ENCODE measurements at regions not wholly inside any gene's neighbourhood (a gene's known extent, or its start where the extent isn't known, plus 50 kb on each side); places are given as distances from the start of the nearest gene placed in this dataset.

- no peaks in the 10 kb centered on the region for H3K9me1 ChIP-seq (ENCODE audit: control insufficient read depth, insufficient read depth, low read length)
- no peak overlapping the region for H3K27ac ChIP-seq (ENCODE audit: extremely low read depth, low read depth, low read length)
- H4K20me1 ChIP-seq (replicated peaks; ENCODE audit: control insufficient read depth, insufficient read depth, low read length) = no peaks in the 10 kb centered on the region
- in situ Hi-C loops (cut with MboI) (no loop called here), intact Hi-C loops (cut with micrococcal nuclease) (no loop called here)
- TF ChIP-seq YY1 (IDR thresholded peaks at IDR 0.05; ENCODE audit: borderline replicate concordance in 1 of 3, control insufficient read depth in 1 of 3, extremely low read depth in 1 of 3, insufficient read depth in 3 of 3, insufficient read length in 1 of 3, insufficient replicate concordance in 2 of 3, low read depth in 1 of 3, low read length in 2 of 3) (no peak), ELF2 (CRISPR knock-in tag; IDR thresholded peaks at IDR 0.05) (no peak), SOX6 (IDR thresholded peaks at IDR 0.05) (no peak), RBM17 (IDR thresholded peaks at IDR 0.05; ENCODE audit: borderline replicate concordance, low read depth, low read length) (no peak)
- H3K9ac ChIP-seq (ENCODE audit: insufficient read depth in 1 of 2, low read depth in 2 of 2, low read length in 2 of 2) = no peak overlapping the region
- no peak for ATAC-seq
- H3K4me3 ChIP-seq = no peak overlapping the region
- no TSS peak for BruUV-seq (replicated peaks)
- DNase-seq (ENCODE audit: extremely low read depth in 1 of 4, low spot score in 3 of 4) = no peak
- H3K79me2 ChIP-seq (ENCODE audit: control insufficient read depth, insufficient read depth, low read length) = no peaks in the 10 kb centered on the region
- H3K9me3 ChIP-seq (replicated peaks; ENCODE audit: control insufficient read depth, insufficient read depth, low read depth, low read length) = no peaks in the 10 kb centered on the region; the same call in 1 of the 2 replicates
- no peaks in the 10 kb centered on the region for H3K36me3 ChIP-seq (ENCODE audit: control insufficient read depth, insufficient read depth, low read length)
- no peak overlapping the region for H3K4me2 ChIP-seq (ENCODE audit: insufficient read depth, low read length)
- ChIA-PET CTCF (ENCODE audit: low intra/inter-chr PET ratio) (no interaction called here), POLR2A (no interaction called here)
- no peak for FAIRE-seq
- no peak overlapping the region for H2AFZ ChIP-seq (ENCODE audit: low read depth, low read length)
- H3K4me1 ChIP-seq (replicated peaks in 1 of 2; ENCODE audit: control insufficient read depth in 2 of 2, insufficient read depth in 2 of 2, low read length in 2 of 2) = no peaks in the 10 kb centered on the region
- no peaks in the 10 kb centered on the region for H3K27me3 ChIP-seq (ENCODE audit: control insufficient read depth in 2 of 2, insufficient read depth in 2 of 2, low read length in 2 of 2)
Measured at GRCh38 chr1:194485432-194485831, 1299.0 kb upstream of the B3GALT2 start.

- BruUV-seq (replicated peaks) = no TSS peak
- POLR2A ChIA-PET = no interaction called here
- FAIRE-seq (no peak), DNase-seq (ENCODE audit: extremely low read depth in 1 of 4, low spot score in 3 of 4) (no peak), ATAC-seq (no peak)
- Histone ChIP-seq H3K4me1 (replicated peaks in 1 of 2; ENCODE audit: control insufficient read depth in 2 of 2, insufficient read depth in 2 of 2, low read length in 2 of 2) (no peaks in the 10 kb centered on the region), H3K27me3 (ENCODE audit: control insufficient read depth in 2 of 2, insufficient read depth in 2 of 2, low read length in 2 of 2) (no peaks in the 10 kb centered on the region), H3K4me3 (no peak overlapping the region), H3K9ac (ENCODE audit: insufficient read depth in 1 of 2, low read depth in 2 of 2, low read length in 2 of 2) (no peak overlapping the region), H3K9me3 (replicated peaks; ENCODE audit: control insufficient read depth, insufficient read depth, low read depth, low read length) (no peaks in the 10 kb centered on the region), H3K36me3 (ENCODE audit: control insufficient read depth, insufficient read depth, low read length) (no peaks in the 10 kb centered on the region), H3K79me2 (ENCODE audit: control insufficient read depth, insufficient read depth, low read length) (no peaks in the 10 kb centered on the region), H2AFZ (ENCODE audit: low read depth, low read length) (no peak overlapping the region), H3K27ac (ENCODE audit: extremely low read depth, low read depth, low read length) (no peak overlapping the region), H4K20me1 (replicated peaks; ENCODE audit: control insufficient read depth, insufficient read depth, low read length) (no peaks in the 10 kb centered on the region), H3K9me1 (ENCODE audit: control insufficient read depth, insufficient read depth, low read length) (no peaks in the 10 kb centered on the region), H3K4me2 (ENCODE audit: insufficient read depth, low read length) (no peak overlapping the region)
- intact Hi-C loops (cut with micrococcal nuclease) (no loop called here), in situ Hi-C loops (cut with MboI) (no loop called here)
- 33% methylated on average over 1 of the region's 1 CpG for WGBS (ENCODE audit: insufficient coverage, low coverage, missing lambda C conversion rate)
- CTCF ChIA-PET (ENCODE audit: low intra/inter-chr PET ratio) = no interaction called here
- TF ChIP-seq ZNF408 (CRISPR knock-in tag; IDR thresholded peaks at IDR 0.05; ENCODE audit: low read depth) (no peak), CTBP1 (IDR thresholded peaks at IDR 0.05; ENCODE audit: borderline replicate concordance) (no peak), RHOXF2B (CRISPR knock-in tag; conservative IDR thresholded peaks at IDR 0.05) (no peak), NCOR1 (IDR thresholded peaks at IDR 0.05) (no peak), RUNX1 (IDR thresholded peaks at IDR 0.05; ENCODE audit: low read depth) (no peak), RERE (CRISPR knock-in tag; IDR thresholded peaks at IDR 0.05; ENCODE audit: borderline replicate concordance) (no peak), ZNF12 (CRISPR knock-in tag; IDR thresholded peaks at IDR 0.05) (no peak), TAL1 (IDR thresholded peaks at IDR 0.05) (no peak), TAF7 (tag; IDR thresholded peaks at IDR 0.05) (no peak), TARDBP (IDR thresholded peaks at IDR 0.05) (no peak)
Measured at GRCh38 chr1:194478731-194479130, 1292.3 kb upstream of the B3GALT2 start.

Data from K562 (cell line).